Body of pancreas (tissue), 4 donors: ENCODE measurements at regions not wholly inside any gene's neighbourhood (a gene's known extent, or its start where the extent isn't known, plus 50 kb on each side); places are given as distances from the start of the nearest gene placed in this dataset.

Source experiments
- POLR2A ChIP-seq, 3 donors: fragments of 450-650 bp; IDR thresholded peaks; one replicate each; pipeline ENCODE4 v1.6.1; 2016; ENCODE audit warnings: antibody characterized with exemption in 3 of 3, mild to moderate bottlenecking in 2 of 3
- TF ChIP-seq, protein P1 (sequence below), 7 experiments: fragments of 450-650 bp in 4 of 7; fragments of 200-600 bp in 3 of 7; sonication (generic) in 3 of 7; IDR thresholded peaks; one replicate each; pipeline ENCODE4 v1.5.1; 2016 to 2019; ENCODE audit warnings: antibody characterized with exemption in 7 of 7

GRCh38 chr12:126952096-126953007 is 1314.6 kb upstream of the TMEM132C start:
- TF ChIP-seq, protein P1, sequence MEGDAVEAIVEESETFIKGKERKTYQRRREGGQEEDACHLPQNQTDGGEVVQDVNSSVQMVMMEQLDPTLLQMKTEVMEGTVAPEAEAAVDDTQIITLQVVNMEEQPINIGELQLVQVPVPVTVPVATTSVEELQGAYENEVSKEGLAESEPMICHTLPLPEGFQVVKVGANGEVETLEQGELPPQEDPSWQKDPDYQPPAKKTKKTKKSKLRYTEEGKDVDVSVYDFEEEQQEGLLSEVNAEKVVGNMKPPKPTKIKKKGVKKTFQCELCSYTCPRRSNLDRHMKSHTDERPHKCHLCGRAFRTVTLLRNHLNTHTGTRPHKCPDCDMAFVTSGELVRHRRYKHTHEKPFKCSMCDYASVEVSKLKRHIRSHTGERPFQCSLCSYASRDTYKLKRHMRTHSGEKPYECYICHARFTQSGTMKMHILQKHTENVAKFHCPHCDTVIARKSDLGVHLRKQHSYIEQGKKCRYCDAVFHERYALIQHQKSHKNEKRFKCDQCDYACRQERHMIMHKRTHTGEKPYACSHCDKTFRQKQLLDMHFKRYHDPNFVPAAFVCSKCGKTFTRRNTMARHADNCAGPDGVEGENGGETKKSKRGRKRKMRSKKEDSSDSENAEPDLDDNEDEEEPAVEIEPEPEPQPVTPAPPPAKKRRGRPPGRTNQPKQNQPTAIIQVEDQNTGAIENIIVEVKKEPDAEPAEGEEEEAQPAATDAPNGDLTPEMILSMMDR (IDR thresholded peaks at IDR 0.05) = no peak
- TF ChIP-seq POLR2A (IDR thresholded peaks at IDR 0.05) = no peak
